ENCODE measurements at regions not wholly inside any gene's neighbourhood (a gene's known extent, or its start where the extent isn't known, plus 50 kb on each side); places are given as distances from the start of the nearest gene placed in this dataset.
"Not testable (repeated sequence)": the region's sequence is repeated elsewhere in the genome, so short reads cannot be mapped to it uniquely, and the experiment has no call there.

GRCh38 chr1:146781235-146781634, 156.9 kb upstream of the NBPF12 start:
- not testable (repeated sequence) for H3K36me3 ChIP-seq (ENCODE audit: control insufficient read depth in 2 of 2, insufficient read depth in 2 of 2, low read length in 1 of 2); H3K27me3 ChIP-seq (ENCODE audit: control insufficient read depth in 1 of 2, insufficient read depth in 2 of 2, low read length in 2 of 2); H3K4me3 ChIP-seq (ENCODE audit: low read depth in 1 of 2, low read length in 2 of 2); H3K27ac ChIP-seq (ENCODE audit: low read depth in 2 of 2, low read length in 1 of 2); H3K9me3 ChIP-seq (ENCODE audit: control insufficient read depth in 2 of 2, insufficient read depth in 1 of 2, low read depth in 1 of 2, low read length in 1 of 2); H3K4me1 ChIP-seq (ENCODE audit: control insufficient read depth in 2 of 2, insufficient read depth in 2 of 2, low read length in 1 of 2)
- 79 to 84% methylated on average over 7 of the region's 7 CpGs for WGBS, 2 donors

- not testable (repeated sequence) for H3K4me3 ChIP-seq (ENCODE audit: low read depth in 1 of 2, low read length in 2 of 2); H3K36me3 ChIP-seq (ENCODE audit: control insufficient read depth in 2 of 2, insufficient read depth in 2 of 2, low read length in 1 of 2); H3K27ac ChIP-seq (ENCODE audit: low read depth in 2 of 2, low read length in 1 of 2); H3K9me3 ChIP-seq (ENCODE audit: control insufficient read depth in 2 of 2, insufficient read depth in 1 of 2, low read depth in 1 of 2, low read length in 1 of 2); H3K27me3 ChIP-seq (ENCODE audit: control insufficient read depth in 1 of 2, insufficient read depth in 2 of 2, low read length in 2 of 2); H3K4me1 ChIP-seq (ENCODE audit: control insufficient read depth in 2 of 2, insufficient read depth in 2 of 2, low read length in 1 of 2)
- 40 to 54% methylated on average over 8 to 10 of the region's 13 CpGs for WGBS, 2 donors
These were observed 160.1 kb upstream of the NBPF12 start for GRCh38 chr1:146777826-146778602.

- WGBS, 2 donors = 72 to 79% methylated on average over 3 to 4 of the region's 6 CpGs
These were observed 163.1 kb upstream of the NBPF12 start for GRCh38 chr1:146774988-146775387.

GRCh38 chr1:146774271-146774670, 163.9 kb upstream of the NBPF12 start:
- H3K27me3 ChIP-seq (ENCODE audit: control insufficient read depth in 1 of 2, insufficient read depth in 2 of 2, low read length in 2 of 2); H3K4me3 ChIP-seq (ENCODE audit: low read depth in 1 of 2, low read length in 2 of 2); H3K27ac ChIP-seq (ENCODE audit: low read depth in 2 of 2, low read length in 1 of 2); H3K36me3 ChIP-seq (ENCODE audit: control insufficient read depth in 2 of 2, insufficient read depth in 2 of 2, low read length in 1 of 2); H3K4me1 ChIP-seq (ENCODE audit: control insufficient read depth in 2 of 2, insufficient read depth in 2 of 2, low read length in 1 of 2); H3K9me3 ChIP-seq (ENCODE audit: control insufficient read depth in 2 of 2, insufficient read depth in 1 of 2, low read depth in 1 of 2, low read length in 1 of 2): not testable (repeated sequence)
- 67 to 72% methylated on average over 7 of the region's 7 CpGs for WGBS, 2 donors

More at GRCh38 chr1:146774988-146775387, 163.1 kb upstream of the NBPF12 start:
- H3K27me3 ChIP-seq (ENCODE audit: control insufficient read depth in 1 of 2, insufficient read depth in 2 of 2, low read length in 2 of 2); H3K9me3 ChIP-seq (ENCODE audit: control insufficient read depth in 2 of 2, insufficient read depth in 1 of 2, low read depth in 1 of 2, low read length in 1 of 2); H3K4me3 ChIP-seq (ENCODE audit: low read depth in 1 of 2, low read length in 2 of 2); H3K4me1 ChIP-seq (ENCODE audit: control insufficient read depth in 2 of 2, insufficient read depth in 2 of 2, low read length in 1 of 2); H3K36me3 ChIP-seq (ENCODE audit: control insufficient read depth in 2 of 2, insufficient read depth in 2 of 2, low read length in 1 of 2); H3K27ac ChIP-seq (ENCODE audit: low read depth in 2 of 2, low read length in 1 of 2): not testable (repeated sequence)

- H3K4me1 ChIP-seq (ENCODE audit: control insufficient read depth in 2 of 2, insufficient read depth in 2 of 2, low read length in 1 of 2); H3K9me3 ChIP-seq (ENCODE audit: control insufficient read depth in 2 of 2, insufficient read depth in 1 of 2, low read depth in 1 of 2, low read length in 1 of 2); H3K27ac ChIP-seq (ENCODE audit: low read depth in 2 of 2, low read length in 1 of 2); H3K36me3 ChIP-seq (ENCODE audit: control insufficient read depth in 2 of 2, insufficient read depth in 2 of 2, low read length in 1 of 2); H3K4me3 ChIP-seq (ENCODE audit: low read depth in 1 of 2, low read length in 2 of 2); H3K27me3 ChIP-seq (ENCODE audit: control insufficient read depth in 1 of 2, insufficient read depth in 2 of 2, low read length in 2 of 2): not testable (repeated sequence)
- 59 to 74% methylated on average over 16 of the region's 16 CpGs for WGBS, 2 donors
These were observed 166.7 kb upstream of the NBPF12 start for GRCh38 chr1:146771409-146771808.

GRCh38 chr1:146770998-146771397, 167.1 kb upstream of the NBPF12 start:
- H3K27me3 ChIP-seq (ENCODE audit: control insufficient read depth in 1 of 2, insufficient read depth in 2 of 2, low read length in 2 of 2); H3K4me1 ChIP-seq (ENCODE audit: control insufficient read depth in 2 of 2, insufficient read depth in 2 of 2, low read length in 1 of 2); H3K27ac ChIP-seq (ENCODE audit: low read depth in 2 of 2, low read length in 1 of 2); H3K9me3 ChIP-seq (ENCODE audit: control insufficient read depth in 2 of 2, insufficient read depth in 1 of 2, low read depth in 1 of 2, low read length in 1 of 2); H3K36me3 ChIP-seq (ENCODE audit: control insufficient read depth in 2 of 2, insufficient read depth in 2 of 2, low read length in 1 of 2); H3K4me3 ChIP-seq (ENCODE audit: low read depth in 1 of 2, low read length in 2 of 2): not testable (repeated sequence)
- WGBS, 2 donors = no CpG with 5 or more reads among the region's 3 CpGs

GRCh38 chr1:146763234-146763633, 174.9 kb upstream of the NBPF12 start:
- not testable (repeated sequence) for H3K4me1 ChIP-seq (ENCODE audit: control insufficient read depth in 2 of 2, insufficient read depth in 2 of 2, low read length in 1 of 2); H3K9me3 ChIP-seq (ENCODE audit: control insufficient read depth in 2 of 2, insufficient read depth in 1 of 2, low read depth in 1 of 2, low read length in 1 of 2); H3K27ac ChIP-seq (ENCODE audit: low read depth in 2 of 2, low read length in 1 of 2); H3K27me3 ChIP-seq (ENCODE audit: control insufficient read depth in 1 of 2, insufficient read depth in 2 of 2, low read length in 2 of 2); H3K36me3 ChIP-seq (ENCODE audit: control insufficient read depth in 2 of 2, insufficient read depth in 2 of 2, low read length in 1 of 2); H3K4me3 ChIP-seq (ENCODE audit: low read depth in 1 of 2, low read length in 2 of 2)
- no CpG with 5 or more reads among the region's 5 CpGs for WGBS, 2 donors

- not testable (repeated sequence) for H3K4me1 ChIP-seq (ENCODE audit: control insufficient read depth in 2 of 2, insufficient read depth in 2 of 2, low read length in 1 of 2); H3K9me3 ChIP-seq (ENCODE audit: control insufficient read depth in 2 of 2, insufficient read depth in 1 of 2, low read depth in 1 of 2, low read length in 1 of 2); H3K4me3 ChIP-seq (ENCODE audit: low read depth in 1 of 2, low read length in 2 of 2); H3K27me3 ChIP-seq (ENCODE audit: control insufficient read depth in 1 of 2, insufficient read depth in 2 of 2, low read length in 2 of 2); H3K27ac ChIP-seq (ENCODE audit: low read depth in 2 of 2, low read length in 1 of 2); H3K36me3 ChIP-seq (ENCODE audit: control insufficient read depth in 2 of 2, insufficient read depth in 2 of 2, low read length in 1 of 2)
- WGBS, 2 donors = 36 to 56% methylated on average over 3 of the region's 4 CpGs
These were observed 181.3 kb upstream of the NBPF12 start for GRCh38 chr1:146756858-146757257.

GRCh38 chr1:146748686-146749085, 189.4 kb upstream of the NBPF12 start:
- not testable (repeated sequence) for H3K36me3 ChIP-seq (ENCODE audit: control insufficient read depth in 2 of 2, insufficient read depth in 2 of 2, low read length in 1 of 2); H3K4me1 ChIP-seq (ENCODE audit: control insufficient read depth in 2 of 2, insufficient read depth in 2 of 2, low read length in 1 of 2); H3K27ac ChIP-seq (ENCODE audit: low read depth in 2 of 2, low read length in 1 of 2); H3K4me3 ChIP-seq (ENCODE audit: low read depth in 1 of 2, low read length in 2 of 2); H3K27me3 ChIP-seq (ENCODE audit: control insufficient read depth in 1 of 2, insufficient read depth in 2 of 2, low read length in 2 of 2); H3K9me3 ChIP-seq (ENCODE audit: control insufficient read depth in 2 of 2, insufficient read depth in 1 of 2, low read depth in 1 of 2, low read length in 1 of 2)
- 71 to 72% methylated on average over 1 of the region's 3 CpGs for WGBS, 2 donors

GRCh38 chr1:146731981-146732680, 206.0 kb upstream of the NBPF12 start:
- not testable (repeated sequence) for H3K9me3 ChIP-seq (ENCODE audit: control insufficient read depth in 2 of 2, insufficient read depth in 1 of 2, low read depth in 1 of 2, low read length in 1 of 2); H3K27ac ChIP-seq (ENCODE audit: low read depth in 2 of 2, low read length in 1 of 2); H3K4me1 ChIP-seq (ENCODE audit: control insufficient read depth in 2 of 2, insufficient read depth in 2 of 2, low read length in 1 of 2); H3K36me3 ChIP-seq (ENCODE audit: control insufficient read depth in 2 of 2, insufficient read depth in 2 of 2, low read length in 1 of 2); H3K4me3 ChIP-seq (ENCODE audit: low read depth in 1 of 2, low read length in 2 of 2); H3K27me3 ChIP-seq (ENCODE audit: control insufficient read depth in 1 of 2, insufficient read depth in 2 of 2, low read length in 2 of 2)
- WGBS, 2 donors = 44 to 68% methylated on average over 6 to 8 of the region's 11 CpGs
